Retina (tissue), 1 donor: ENCODE measurements at regions not wholly inside any gene's neighbourhood (a gene's known extent, or its start where the extent isn't known, plus 50 kb on each side); places are given as distances from the start of the nearest gene placed in this dataset.

ENCODE experiments used
- DNase-seq: peaks from one replicate; pipeline ENCODE4 v3.0.0-alpha.2; 2016

- no peak for DNase-seq
These were observed 180.9 kb downstream of the ZNF621 start for GRCh38 chr3:40705663-40706062.

- DNase-seq: no peak
These were observed 188.5 kb downstream of the ZNF621 start for GRCh38 chr3:40713306-40713705.

GRCh38 chr3:40713795-40714194, 189.0 kb downstream of the ZNF621 start:
- DNase-seq: no peak

DNA sequence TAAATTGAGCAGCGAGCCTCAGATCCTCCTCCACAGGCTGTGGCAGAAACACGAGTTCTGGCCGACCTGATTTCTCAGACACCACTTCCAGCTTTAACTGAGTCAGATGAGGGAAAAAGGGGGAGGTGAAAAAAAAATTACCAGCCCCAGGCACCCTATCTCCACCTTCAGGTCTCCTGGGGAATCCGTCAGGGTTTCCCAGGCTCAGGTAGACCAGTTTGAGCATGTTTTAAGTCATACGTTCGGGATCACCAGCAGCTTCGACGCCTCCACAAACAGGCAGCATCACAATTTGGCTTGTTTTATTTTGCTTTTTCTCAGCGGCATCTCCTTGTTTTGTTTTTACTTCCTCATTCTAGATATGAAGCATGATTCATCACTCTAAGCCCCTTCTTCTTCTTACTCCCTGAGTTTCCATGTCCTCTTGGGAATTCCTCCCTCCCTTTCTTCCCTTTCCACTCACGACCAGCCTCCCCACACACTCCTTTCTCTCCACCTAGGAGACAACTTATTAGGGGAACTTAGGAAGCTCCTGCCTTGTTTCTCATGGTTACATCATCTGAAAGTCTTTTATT, 190.1 kb downstream of the ZNF621 start:
- no peak for DNase-seq

GRCh38 chr3:40715551-40715950, 190.8 kb downstream of the ZNF621 start:
- DNase-seq: no peak

GRCh38 chr3:40717471-40717870, 192.7 kb downstream of the ZNF621 start:
- peak; percentile 20 for DNase-seq

DNA sequence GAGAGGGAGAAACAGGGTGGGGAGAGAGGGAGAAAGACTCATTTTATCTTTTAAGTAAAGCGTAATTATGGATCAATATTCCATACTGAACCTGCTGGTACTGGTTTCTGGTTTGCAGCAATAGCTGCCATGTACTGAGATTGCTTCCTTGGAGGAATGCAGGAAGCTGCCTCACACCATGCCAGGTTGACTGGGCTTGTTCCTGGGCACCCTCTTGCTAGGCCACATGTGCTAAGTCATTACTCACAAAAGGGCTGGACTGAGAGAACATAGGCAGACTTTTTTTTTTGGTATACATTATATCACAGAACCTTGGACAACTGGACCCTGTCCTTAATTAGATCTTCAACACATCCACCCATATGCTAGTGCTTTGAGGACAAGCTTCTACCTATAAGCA, 193.4 kb downstream of the ZNF621 start:
- DNase-seq: no peak

DNA sequence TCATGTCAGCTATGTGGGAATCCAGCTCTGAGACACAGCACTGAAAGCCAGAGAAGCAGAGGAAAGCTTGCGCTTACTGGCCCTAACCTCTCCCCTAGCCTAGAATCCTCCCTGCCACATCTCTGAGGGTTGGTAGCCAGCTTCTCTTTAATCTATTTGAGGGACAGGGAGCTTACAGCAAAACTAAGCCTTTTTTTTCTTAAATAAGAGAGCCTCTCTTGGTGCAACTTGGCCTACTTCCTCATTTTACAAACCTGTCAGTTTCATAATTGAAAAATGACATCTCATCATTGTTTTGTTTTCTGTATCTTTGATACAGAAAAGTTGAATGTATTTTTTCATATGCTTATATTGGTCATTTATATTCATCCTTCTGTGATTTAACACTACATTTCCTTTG, 193.9 kb downstream of the ZNF621 start:
- DNase-seq: no peak

DNA sequence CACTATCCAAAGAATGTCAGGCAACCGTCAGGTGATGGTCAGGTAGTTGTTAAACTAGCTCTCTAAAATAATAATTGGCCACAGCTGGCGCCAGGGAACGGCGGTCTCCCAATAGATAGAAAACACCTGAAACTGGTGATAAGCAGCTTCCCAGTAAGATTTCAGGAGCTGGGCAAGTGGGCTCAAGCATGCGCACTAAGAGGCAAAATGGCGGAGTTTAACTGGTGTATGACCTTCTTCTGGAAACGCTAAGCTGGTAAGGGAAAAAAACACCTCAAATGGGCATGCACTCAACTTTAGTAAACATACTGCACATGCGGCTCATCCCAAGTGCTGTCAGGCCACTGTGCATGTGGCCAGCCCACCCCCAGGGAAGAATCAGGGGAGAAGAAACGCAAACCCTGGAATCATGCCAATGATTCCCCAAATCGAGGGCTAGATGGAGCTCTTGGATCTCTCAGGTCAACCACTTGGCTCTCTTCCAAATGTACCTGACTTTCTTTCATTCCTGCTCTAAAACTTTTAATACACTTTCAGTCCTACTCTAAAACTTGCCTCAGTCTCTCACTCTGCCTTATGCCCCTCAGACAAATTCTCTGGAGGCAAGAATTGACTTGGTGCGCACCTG, 195.0 kb downstream of the ZNF621 start:
- DNase-seq: no peak

DNA sequence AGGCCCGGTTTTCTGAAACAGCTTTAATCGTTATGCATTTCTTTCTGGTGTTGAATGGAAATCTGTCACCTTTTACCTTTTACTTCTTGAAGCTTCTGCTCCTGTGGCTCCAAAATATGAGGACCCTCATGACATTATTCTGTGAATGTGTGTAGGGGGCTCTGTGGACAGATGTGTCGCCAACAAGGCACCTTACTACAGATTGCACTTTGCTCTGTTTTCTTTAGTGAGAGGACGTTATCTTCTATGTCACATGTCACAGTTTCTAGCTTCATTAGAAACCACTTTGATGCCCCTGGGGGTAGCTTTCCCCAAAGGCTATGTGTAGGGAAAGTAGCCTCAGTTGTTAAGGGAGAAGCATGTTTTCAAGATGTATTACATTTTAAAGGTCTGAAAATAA, 195.6 kb downstream of the ZNF621 start:
- DNase-seq: no peak

DNA sequence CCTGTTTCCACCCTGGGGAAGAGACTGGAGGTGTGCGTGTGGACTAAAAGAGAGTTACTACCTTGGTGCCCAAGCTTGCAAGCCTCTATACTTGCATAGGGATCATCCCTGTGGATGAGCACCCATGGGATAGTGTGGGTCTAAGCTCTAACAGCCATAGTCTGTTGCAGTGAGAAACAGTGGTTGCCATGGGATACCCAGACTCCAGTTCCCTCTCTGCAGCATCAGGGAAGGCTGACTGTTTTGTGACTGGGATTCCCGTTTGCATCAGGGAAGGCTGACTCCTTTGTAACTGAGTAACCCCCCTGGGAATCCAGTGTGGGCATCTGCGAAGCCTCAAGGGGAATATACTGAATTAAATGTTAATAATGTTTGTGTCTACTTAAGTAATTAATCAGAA, 196.1 kb downstream of the ZNF621 start:
- peak; percentile 21 for DNase-seq

DNA sequence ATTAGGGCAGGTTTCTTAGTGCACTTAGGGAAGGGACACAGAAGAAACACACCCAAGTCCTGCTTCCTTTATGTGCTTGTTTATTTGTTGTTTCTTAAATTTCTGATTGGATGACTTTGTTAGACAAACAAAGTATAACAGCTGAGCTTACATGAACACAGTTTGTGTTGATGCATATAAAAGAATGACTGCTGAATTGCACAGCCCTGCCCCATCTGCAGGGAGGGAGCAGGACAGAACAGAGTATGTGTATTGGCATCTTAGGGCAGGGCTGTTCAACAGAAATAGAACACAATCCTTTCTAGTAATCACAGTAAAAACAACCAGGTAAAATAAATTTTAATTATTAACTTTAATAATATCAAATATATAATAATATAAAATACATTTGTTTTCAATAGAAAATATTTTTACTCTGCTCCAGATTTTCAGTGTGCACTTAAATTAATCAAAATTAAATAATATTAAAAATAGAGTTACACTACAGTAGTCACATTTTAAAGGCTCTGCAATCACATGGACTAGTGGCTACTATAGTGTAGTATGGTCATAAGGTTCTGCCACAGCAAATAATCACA, 198.4 kb downstream of the ZNF621 start:
- no peak for DNase-seq

DNA sequence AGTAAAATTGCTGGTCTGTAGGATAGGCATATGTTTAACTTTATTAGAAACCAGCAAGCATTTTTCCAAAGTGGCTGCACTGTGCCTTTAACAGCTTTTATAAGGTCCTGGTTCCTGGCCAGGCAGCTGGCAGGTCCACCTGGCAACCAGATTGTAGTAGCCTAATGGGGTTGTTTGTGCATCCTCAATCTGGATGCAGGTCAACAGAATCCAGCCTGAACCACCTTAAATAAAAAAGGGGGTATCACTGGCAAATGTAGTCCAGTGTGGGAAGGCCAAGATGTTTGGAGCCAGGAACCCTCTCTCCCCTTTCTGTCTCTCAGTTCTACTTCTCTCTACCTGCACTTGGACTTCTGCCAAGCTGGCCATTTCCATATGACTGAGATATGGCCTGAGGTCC, 200.3 kb downstream of the ZNF621 start:
- DNase-seq: no peak

DNA sequence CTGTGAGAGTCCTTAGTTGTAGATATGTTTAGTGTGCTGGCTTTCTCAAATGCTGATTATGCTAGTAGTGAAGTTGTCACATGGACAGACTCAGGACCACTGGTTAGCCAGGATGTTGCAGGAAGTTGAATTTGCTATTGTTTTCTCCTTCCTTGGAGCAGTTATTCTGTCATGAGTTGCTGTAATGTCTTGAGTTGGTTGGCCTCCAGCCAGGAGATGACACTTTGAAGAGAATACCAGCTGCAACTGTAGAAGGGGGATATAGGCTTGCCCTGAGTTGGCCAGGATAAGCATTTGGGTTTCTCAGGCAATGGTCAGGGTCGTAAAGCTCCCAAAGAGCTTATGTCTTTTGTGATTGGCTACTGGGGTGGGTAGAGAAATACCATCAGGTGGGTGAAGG, 206.7 kb downstream of the ZNF621 start:
- no peak for DNase-seq

DNA sequence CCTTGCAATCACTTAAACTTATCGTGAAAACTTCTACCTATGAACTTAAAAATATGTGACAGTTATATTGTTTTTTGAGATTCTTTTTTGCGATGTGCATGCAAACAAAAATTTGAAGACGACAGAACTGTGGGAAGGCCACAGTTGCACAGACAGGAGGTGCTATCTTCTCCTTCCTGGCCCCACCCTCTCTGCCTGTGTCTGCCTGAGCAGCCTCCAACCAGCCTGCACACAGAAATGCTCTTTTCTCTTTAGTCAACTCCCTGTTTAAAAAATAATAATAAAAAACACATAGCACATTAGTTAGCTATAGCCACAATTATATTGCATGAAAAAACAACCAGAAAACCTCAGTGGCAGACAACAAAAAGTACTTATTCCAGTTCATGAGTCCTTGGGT, 212.2 kb downstream of the ZNF621 start:
- DNase-seq: no peak

GRCh38 chr3:40737343-40737742, 212.6 kb downstream of the ZNF621 start:
- no peak for DNase-seq

GRCh38 chr3:40739971-40740370, 215.2 kb downstream of the ZNF621 start:
- no peak for DNase-seq

DNA sequence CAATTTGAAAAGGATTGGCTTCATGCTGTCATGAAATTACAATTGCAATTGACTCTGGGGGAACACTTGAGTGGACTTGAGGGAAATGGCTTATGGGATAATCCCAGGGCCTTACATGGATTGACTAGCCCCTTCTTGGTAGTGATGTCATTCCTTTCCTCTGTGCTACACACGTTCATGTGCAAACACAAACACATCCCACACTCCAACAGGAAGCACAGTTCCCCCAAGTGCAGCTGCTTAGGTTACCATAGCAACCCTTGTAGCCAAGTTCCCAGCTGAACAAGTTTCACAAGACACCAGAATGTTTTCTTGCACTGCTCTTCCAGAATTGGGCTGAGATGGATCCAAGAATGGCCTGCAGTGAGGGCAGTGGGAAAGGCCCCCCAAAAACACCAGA, 217.0 kb downstream of the ZNF621 start:
- peak; percentile 30 for DNase-seq

- no peak for DNase-seq
These were observed 220.8 kb downstream of the ZNF621 start for GRCh38 chr3:40745381-40746106.

DNA sequence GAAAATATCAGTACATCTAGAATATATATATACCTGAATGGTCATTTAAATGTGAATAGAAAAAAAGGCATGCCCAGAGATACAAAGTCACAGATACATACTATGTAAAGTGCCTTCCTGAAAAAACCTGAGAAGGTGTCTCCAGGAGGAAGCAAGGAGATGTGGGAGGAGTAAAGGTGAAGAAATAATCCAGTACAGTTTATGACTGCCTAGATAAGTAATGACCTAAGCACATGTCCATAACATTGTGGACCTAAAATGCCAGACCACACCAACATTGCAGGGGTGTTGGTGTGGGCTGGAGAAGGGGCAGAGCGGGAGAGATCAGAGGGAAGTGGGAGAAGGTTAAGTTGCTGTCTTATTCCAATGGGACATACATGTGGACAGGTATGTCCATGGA, 226.9 kb downstream of the ZNF621 start:
- no peak for DNase-seq

- no peak for DNase-seq
These were observed 227.7 kb downstream of the ZNF621 start for GRCh38 chr3:40752492-40752891.

DNA sequence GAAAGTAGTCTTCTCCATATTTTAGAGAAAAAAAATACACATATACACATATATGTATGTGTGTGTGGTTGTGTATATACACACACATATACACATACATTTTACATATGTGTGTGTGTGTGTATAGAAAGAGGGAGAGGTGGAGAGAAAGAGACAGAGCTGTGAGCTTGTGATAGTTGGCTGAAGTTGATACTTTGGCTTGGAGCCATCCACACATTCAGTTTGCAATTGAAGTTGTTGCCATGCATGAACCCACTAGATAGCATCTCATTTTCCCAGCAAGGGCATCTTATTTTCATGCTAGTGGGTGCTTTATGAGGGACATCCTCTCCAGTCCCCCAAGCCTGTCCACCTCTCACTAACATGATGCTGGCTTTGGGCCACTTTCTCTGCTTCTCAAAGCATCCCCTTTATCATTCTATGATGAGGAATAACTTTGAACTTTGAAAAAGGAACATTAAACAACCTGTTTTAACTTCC, 228.6 kb downstream of the ZNF621 start:
- no peak for DNase-seq

- no peak for DNase-seq
These were observed 229.2 kb downstream of the ZNF621 start for GRCh38 chr3:40753951-40754350.

- DNase-seq: no peak
These were observed 230.2 kb downstream of the ZNF621 start for GRCh38 chr3:40754994-40755393.
